A549 (cell line): ENCODE measurements at regions not wholly inside any gene's neighbourhood (a gene's known extent, or its start where the extent isn't known, plus 50 kb on each side); places are given as distances from the start of the nearest gene placed in this dataset.

Experiments used
- ATAC-seq, 2 experiments: fragments of 200-7000 bp in 1 of 2; fragments of >200 bp in 1 of 2; cut with Nextera tagmentation in 1 of 2; cut with Tn5 transposase in 1 of 2; 3 replicates each; pipeline versions ENCODE4 v1.8.0 to v1.9.1; 2018 to 2020; ENCODE audit warnings: mild to moderate bottlenecking in 1 of 2, moderate library complexity in 1 of 2
- CTCF ChIA-PET: fragments of 300-600 bp; sonication (Branson Sonifier 250); formaldehyde crosslinking; extraction: SDS; loops from one replicate; lab custom pipeline; 2021; ENCODE audit warnings: antibody characterized with exemption, inconsistent platforms; lab: Yijun Ruan, JAX
- POLR2A ChIA-PET: fragments of 350-600 bp; formaldehyde crosslinking; extraction: SDS; loops from one replicate; lab custom pipeline; 2021; ENCODE audit warnings: antibody characterized with exemption, inconsistent platforms; lab: Yijun Ruan, JAX
- DNase-seq, 2 experiments: peaks; one replicate each; pipeline versions ENCODE4 v3.0.0 to v3.0.0-alpha.2; 2011 to 2016; ENCODE audit warnings: low read depth in 1 of 2, low spot score in 1 of 2
- FAIRE-seq: peaks from 2 replicates; lab custom pipeline; 2011; peaks lifted over from hg19 to GRCh38; lab: Jason Lieb, UNC
- H3K27ac ChIP-seq, 2 experiments: fragments of >200 bp; sonication (Bioruptor Twin); formaldehyde crosslinking; 3 replicates each; pipeline ENCODE4 v1.5.1; 2016 to 2017
- H3K4me1 ChIP-seq: fragments of >200 bp; sonication (Bioruptor Twin); formaldehyde crosslinking; 3 replicates; pipeline ENCODE4 v1.6.1; 2016
- H3K4me2 ChIP-seq: fragments of >200 bp; sonication (Bioruptor Twin); formaldehyde crosslinking; 3 replicates; pipeline ENCODE4 v1.6.1; 2016
- H3K4me3 ChIP-seq: fragments of >200 bp; sonication (Bioruptor Twin); formaldehyde crosslinking; 3 replicates; pipeline ENCODE4 v1.5.1; 2016
- H3K9me3 ChIP-seq: fragments of >200 bp; sonication (Bioruptor Twin); formaldehyde crosslinking; 3 replicates; pipeline ENCODE4 v1.6.1; 2016
- BHLHE40 ChIP-seq: IDR thresholded peaks from 2 replicates; pipeline ENCODE4 v1.6.1; 2012; ENCODE audit warnings: low read depth, low read length, inconsistent platforms
- CEBPB ChIP-seq, 2 experiments: fragments of >200 bp in 1 of 2; sonication (Bioruptor Twin) in 1 of 2; formaldehyde crosslinking in 1 of 2; IDR thresholded peaks; 2 replicates each; pipeline ENCODE4 v1.6.1; 2012 to 2016
- EHF ChIP-seq: fragments of 250-450 bp; sonication (Bioruptor Pico); IDR thresholded peaks from 2 replicates; pipeline ENCODE4 v1.5.0; 2020; ENCODE audit warnings: mild to moderate bottlenecking
- EHMT2 ChIP-seq: fragments of 200-600 bp; sonication (generic); IDR thresholded peaks from 2 replicates; pipeline ENCODE4 v1.6.1; 2016; ENCODE audit warnings: antibody characterized with exemption, low read depth, mild to moderate bottlenecking, moderate library complexity
- EP300 ChIP-seq, 2 experiments: fragments of >200 bp; sonication (Bioruptor Twin); formaldehyde crosslinking; IDR thresholded peaks; 2 replicates in 1 of 2; 3 replicates in 1 of 2; pipeline ENCODE4 v1.6.1; 2016 to 2017
- GATA3 ChIP-seq: IDR thresholded peaks from 2 replicates; pipeline ENCODE4 v1.6.1; 2012; ENCODE audit warnings: borderline replicate concordance
- HDAC2 ChIP-seq: fragments of 200-600 bp; sonication (generic); IDR thresholded peaks from 2 replicates; pipeline ENCODE4 v1.6.1; 2016
- HEYL ChIP-seq: fragments of 250-450 bp; sonication (Bioruptor Pico); IDR thresholded peaks from 2 replicates; pipeline ENCODE4 v1.8.0; 2021; ENCODE audit warnings: mild to moderate bottlenecking, moderate library complexity
- JUNB ChIP-seq: fragments of >200 bp; sonication (Bioruptor Twin); formaldehyde crosslinking; IDR thresholded peaks from 2 replicates; pipeline ENCODE4 v1.6.1; 2016
- KDM1A ChIP-seq: fragments of 200-600 bp; sonication (generic); IDR thresholded peaks from 2 replicates; pipeline ENCODE4 v1.6.1; 2016; ENCODE audit warnings: low read depth, mild to moderate bottlenecking
- KDM5A ChIP-seq: fragments of 200-600 bp; sonication (generic); IDR thresholded peaks from 2 replicates; pipeline ENCODE4 v1.6.1; 2016; ENCODE audit warnings: antibody characterized with exemption, mild to moderate bottlenecking
- MAFK ChIP-seq: fragments of 450-650 bp; IDR thresholded peaks from 2 replicates; pipeline ENCODE4 v1.6.1; 2014; ENCODE audit not compliant: partially characterized antibody
- MAZ ChIP-seq: fragments of 150-350 bp; IDR thresholded peaks from 2 replicates; pipeline ENCODE4 v1.6.1; 2014; ENCODE audit warnings: antibody characterized with exemption, low read depth, low read length, borderline replicate concordance
- NPAS2 ChIP-seq: fragments of 250-450 bp; sonication (Bioruptor Pico); IDR thresholded peaks from 2 replicates; pipeline ENCODE4 v1.8.0; 2022; ENCODE audit warnings: mild to moderate bottlenecking, moderate library complexity, borderline replicate concordance
- POLR2A ChIP-seq: IDR thresholded peaks from 2 replicates; pipeline ENCODE4 v1.6.1; 2012; ENCODE audit warnings: mild to moderate bottlenecking, low read length
- POLR2AphosphoS2 ChIP-seq: conservative IDR thresholded peaks from 2 replicates; pipeline ENCODE4 v1.6.1; 2012; ENCODE audit warnings: low read length, improper control_type of control experiment, inconsistent platforms
- RAD21 ChIP-seq, 2 experiments: fragments of >200 bp in 1 of 2; sonication (Bioruptor Twin) in 1 of 2; formaldehyde crosslinking in 1 of 2; IDR thresholded peaks in 1 of 2; conservative IDR thresholded peaks in 1 of 2; 2 replicates in 1 of 2; 3 replicates in 1 of 2; pipeline ENCODE4 v1.6.1; 2012 to 2018; ENCODE audit warnings: inconsistent platforms in 1 of 2
- RCOR1 ChIP-seq: fragments of 150-350 bp; IDR thresholded peaks from 2 replicates; pipeline ENCODE4 v1.6.1; 2014; ENCODE audit warnings: antibody characterized with exemption, low read length, low read depth
- RFX5 ChIP-seq: fragments of 450-650 bp; IDR thresholded peaks from 2 replicates; pipeline ENCODE4 v1.7.1; 2014; ENCODE audit warnings: antibody characterized with exemption, mild to moderate bottlenecking, moderate library complexity
- RNF2 ChIP-seq: fragments of 200-600 bp; sonication (generic); IDR thresholded peaks from 2 replicates; pipeline ENCODE4 v1.6.1; 2016; ENCODE audit warnings: low read depth, mild to moderate bottlenecking, antibody characterized with exemption, moderate library complexity, borderline replicate concordance
- SMC3 ChIP-seq: fragments of >200 bp; sonication (Bioruptor Twin); formaldehyde crosslinking; IDR thresholded peaks from 3 replicates; pipeline ENCODE4 v1.6.1; 2018; ENCODE audit warnings: inconsistent platforms
- SREBF2 ChIP-seq: fragments of 450-650 bp; IDR thresholded peaks from 2 replicates; pipeline ENCODE4 v1.6.1; 2014; ENCODE audit warnings: mild to moderate bottlenecking, moderate library complexity
- TP53 ChIP-seq: fragments of 250-450 bp; sonication (Bioruptor Pico); IDR thresholded peaks from 2 replicates; pipeline ENCODE4 v1.5.0; 2021; ENCODE audit warnings: mild to moderate bottlenecking, moderate library complexity
- ZFP36 ChIP-seq: fragments of 450-650 bp; IDR thresholded peaks from 2 replicates; pipeline ENCODE4 v1.6.1; 2014; ENCODE audit warnings: borderline replicate concordance; ENCODE audit not compliant: partially characterized antibody
- ZSCAN20 ChIP-seq: fragments of 250-450 bp; sonication (Bioruptor Pico); IDR thresholded peaks from 2 replicates; pipeline ENCODE4 v1.8.0; 2022; ENCODE audit warnings: mild to moderate bottlenecking, moderate library complexity
- WGBS: methylation state at CpG from one replicate; pipeline ENCODE4 v1.1.6; 2017; ENCODE audit errors: missing lambda C conversion rate; 5-methylcytosine and 5-hydroxymethylcytosine counted together
- TF ChIP-seq, protein P1 (sequence below): IDR thresholded peaks from 2 replicates; pipeline ENCODE4 v1.6.1; 2012
- TF ChIP-seq, protein P2 (sequence below): fragments of 450-650 bp; IDR thresholded peaks from 2 replicates; pipeline ENCODE4 v1.6.1; 2014; ENCODE audit warnings: antibody characterized with exemption
- TF ChIP-seq, protein P3 (sequence below): IDR thresholded peaks from 2 replicates; pipeline ENCODE4 v1.6.1; 2012
- TF ChIP-seq, protein P4 (sequence below): fragments of >200 bp; sonication (Bioruptor Twin); formaldehyde crosslinking; IDR thresholded peaks from 2 replicates; pipeline ENCODE4 v1.6.1; 2016
- TF ChIP-seq, protein P5 (sequence below): IDR thresholded peaks from 2 replicates; pipeline ENCODE4 v1.6.1; 2012; ENCODE audit warnings: low read depth, borderline replicate concordance
- TF ChIP-seq, protein P6 (sequence below): fragments of 250-450 bp; sonication (Bioruptor Pico); IDR thresholded peaks from 2 replicates; pipeline ENCODE4 v1.5.0; 2021; ENCODE audit warnings: mild to moderate bottlenecking, moderate library complexity, borderline replicate concordance
- TF ChIP-seq, protein P7 (sequence below): fragments of >200 bp; sonication (Bioruptor Twin); formaldehyde crosslinking; IDR thresholded peaks from 3 replicates; pipeline ENCODE4 v1.6.1; 2016
- TF ChIP-seq, protein P8 (sequence below): fragments of 250-450 bp; sonication (Bioruptor Pico); IDR thresholded peaks from 2 replicates; pipeline ENCODE4 v1.5.0; 2020; ENCODE audit warnings: low read depth, mild to moderate bottlenecking, moderate library complexity

DNA sequence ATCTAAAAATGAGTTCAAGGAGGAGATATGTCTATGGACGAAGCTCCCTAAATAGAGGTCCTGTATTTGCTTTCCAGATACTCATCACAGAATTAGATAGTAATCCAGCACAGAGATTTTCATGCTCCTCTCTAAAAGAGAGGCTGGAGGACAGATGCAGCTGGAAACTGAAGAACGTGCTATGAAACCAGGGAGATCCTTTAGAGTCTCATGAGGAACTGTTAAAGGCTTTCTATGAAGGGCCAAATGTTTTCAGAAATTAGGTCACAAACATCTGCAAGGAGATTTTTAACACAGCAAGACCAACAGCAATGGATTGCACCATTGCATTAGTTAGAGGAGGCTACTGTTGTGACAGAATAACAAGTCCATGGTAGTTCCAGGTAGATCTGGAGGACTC lies 95.6 kb upstream of the ARHGAP20 start:
- TF ChIP-seq, protein P1, sequence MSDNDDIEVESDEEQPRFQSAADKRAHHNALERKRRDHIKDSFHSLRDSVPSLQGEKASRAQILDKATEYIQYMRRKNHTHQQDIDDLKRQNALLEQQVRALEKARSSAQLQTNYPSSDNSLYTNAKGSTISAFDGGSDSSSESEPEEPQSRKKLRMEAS = no peak
- no peak for TF ChIP-seq POLR2A
- TF ChIP-seq, protein P2, sequence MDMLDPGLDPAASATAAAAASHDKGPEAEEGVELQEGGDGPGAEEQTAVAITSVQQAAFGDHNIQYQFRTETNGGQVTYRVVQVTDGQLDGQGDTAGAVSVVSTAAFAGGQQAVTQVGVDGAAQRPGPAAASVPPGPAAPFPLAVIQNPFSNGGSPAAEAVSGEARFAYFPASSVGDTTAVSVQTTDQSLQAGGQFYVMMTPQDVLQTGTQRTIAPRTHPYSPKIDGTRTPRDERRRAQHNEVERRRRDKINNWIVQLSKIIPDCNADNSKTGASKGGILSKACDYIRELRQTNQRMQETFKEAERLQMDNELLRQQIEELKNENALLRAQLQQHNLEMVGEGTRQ = no peak
- no peak for TF ChIP-seq ZFP36
- no peak for TF ChIP-seq TP53 (CRISPR knock-in tag)
- TF ChIP-seq SMC3 = no peak
- TF ChIP-seq MAFK = no peak
- TF ChIP-seq EP300 (IDR thresholded peaks at IDR 0.05) = no peak
- TF ChIP-seq BHLHE40 = no peak
- TF ChIP-seq NPAS2 = no peak
- no peak for TF ChIP-seq EHMT2
- TF ChIP-seq HDAC2 = no peak
- TF ChIP-seq, protein P3, sequence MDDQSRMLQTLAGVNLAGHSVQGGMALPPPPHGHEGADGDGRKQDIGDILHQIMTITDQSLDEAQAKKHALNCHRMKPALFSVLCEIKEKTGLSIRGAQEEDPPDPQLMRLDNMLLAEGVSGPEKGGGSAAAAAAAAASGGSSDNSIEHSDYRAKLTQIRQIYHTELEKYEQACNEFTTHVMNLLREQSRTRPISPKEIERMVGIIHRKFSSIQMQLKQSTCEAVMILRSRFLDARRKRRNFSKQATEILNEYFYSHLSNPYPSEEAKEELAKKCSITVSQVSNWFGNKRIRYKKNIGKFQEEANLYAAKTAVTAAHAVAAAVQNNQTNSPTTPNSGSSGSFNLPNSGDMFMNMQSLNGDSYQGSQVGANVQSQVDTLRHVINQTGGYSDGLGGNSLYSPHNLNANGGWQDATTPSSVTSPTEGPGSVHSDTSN = no peak
- TF ChIP-seq RCOR1 = no peak
- no peak for TF ChIP-seq GATA3
- no peak for TF ChIP-seq RNF2
- TF ChIP-seq, protein P4, sequence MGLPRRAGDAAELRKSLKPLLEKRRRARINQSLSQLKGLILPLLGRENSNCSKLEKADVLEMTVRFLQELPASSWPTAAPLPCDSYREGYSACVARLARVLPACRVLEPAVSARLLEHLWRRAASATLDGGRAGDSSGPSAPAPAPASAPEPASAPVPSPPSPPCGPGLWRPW = no peak
- TF ChIP-seq, protein P5, sequence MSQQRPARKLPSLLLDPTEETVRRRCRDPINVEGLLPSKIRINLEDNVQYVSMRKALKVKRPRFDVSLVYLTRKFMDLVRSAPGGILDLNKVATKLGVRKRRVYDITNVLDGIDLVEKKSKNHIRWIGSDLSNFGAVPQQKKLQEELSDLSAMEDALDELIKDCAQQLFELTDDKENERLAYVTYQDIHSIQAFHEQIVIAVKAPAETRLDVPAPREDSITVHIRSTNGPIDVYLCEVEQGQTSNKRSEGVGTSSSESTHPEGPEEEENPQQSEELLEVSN = no peak
- no peak for TF ChIP-seq POLR2AphosphoS2
- ATAC-seq (no peak), FAIRE-seq (no peak), DNase-seq (no peak)
- H3K4me1 ChIP-seq = no peaks in the 10 kb centered on the region
- ChIA-PET CTCF (no interaction called here), POLR2A (no interaction called here)
- no peak overlapping the region for H3K4me2 ChIP-seq
- no peaks in the 10 kb centered on the region for H3K9me3 ChIP-seq
- no peak overlapping the region for H3K4me3 ChIP-seq
- WGBS = 3% methylated on average over 2 of the region's 2 CpGs
- H3K27ac ChIP-seq = no peak overlapping the region

DNA sequence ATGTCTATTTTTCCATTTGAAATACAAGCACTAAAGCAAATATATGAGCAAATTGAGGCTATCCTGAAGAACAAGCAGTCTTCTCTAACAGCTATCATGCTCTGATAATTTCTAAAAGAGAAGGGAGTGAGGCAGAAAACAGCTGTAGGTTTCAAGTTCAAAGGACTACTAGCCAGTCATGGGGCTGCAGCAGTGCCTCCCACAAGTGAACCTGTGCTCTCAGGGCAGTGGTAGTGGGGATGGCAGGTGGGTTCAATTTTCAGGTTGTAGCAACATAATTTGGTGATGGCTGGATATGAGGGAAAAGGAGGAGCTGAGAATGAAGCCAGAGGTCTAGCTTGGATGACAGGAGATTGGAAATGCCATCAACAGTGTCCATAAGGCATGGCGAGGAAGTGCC lies 93.5 kb upstream of the ARHGAP20 start:
- no peak overlapping the region for H3K27ac ChIP-seq
- DNase-seq = no peak
- WGBS = 17% methylated on average over 1 of the region's 1 CpG
- no peak overlapping the region for H3K4me3 ChIP-seq
- no peak overlapping the region for H3K4me2 ChIP-seq
- ChIA-PET POLR2A (no interaction called here), CTCF (no interaction called here)
- H3K9me3 ChIP-seq = no peaks in the 10 kb centered on the region
- no peak for FAIRE-seq
- ATAC-seq = no peak
- no peaks in the 10 kb centered on the region for H3K4me1 ChIP-seq
- TF ChIP-seq JUNB (no peak), KDM5A (no peak), RFX5 (no peak), HEYL (no peak), RAD21 (conservative IDR thresholded peaks at IDR 0.05 in 1 of 2, IDR thresholded peaks at IDR 0.05 in 1 of 2) (no peak), ZSCAN20 (CRISPR knock-in tag) (no peak), KDM1A (no peak), EHF (CRISPR knock-in tag) (no peak), SREBF2 (no peak), SMC3 (no peak), BHLHE40 (no peak), HDAC2 (no peak), MAZ (no peak), CEBPB (IDR thresholded peaks at IDR 0.05) (no peak), EP300 (IDR thresholded peaks at IDR 0.05) (no peak)
- TF ChIP-seq, protein P6, sequence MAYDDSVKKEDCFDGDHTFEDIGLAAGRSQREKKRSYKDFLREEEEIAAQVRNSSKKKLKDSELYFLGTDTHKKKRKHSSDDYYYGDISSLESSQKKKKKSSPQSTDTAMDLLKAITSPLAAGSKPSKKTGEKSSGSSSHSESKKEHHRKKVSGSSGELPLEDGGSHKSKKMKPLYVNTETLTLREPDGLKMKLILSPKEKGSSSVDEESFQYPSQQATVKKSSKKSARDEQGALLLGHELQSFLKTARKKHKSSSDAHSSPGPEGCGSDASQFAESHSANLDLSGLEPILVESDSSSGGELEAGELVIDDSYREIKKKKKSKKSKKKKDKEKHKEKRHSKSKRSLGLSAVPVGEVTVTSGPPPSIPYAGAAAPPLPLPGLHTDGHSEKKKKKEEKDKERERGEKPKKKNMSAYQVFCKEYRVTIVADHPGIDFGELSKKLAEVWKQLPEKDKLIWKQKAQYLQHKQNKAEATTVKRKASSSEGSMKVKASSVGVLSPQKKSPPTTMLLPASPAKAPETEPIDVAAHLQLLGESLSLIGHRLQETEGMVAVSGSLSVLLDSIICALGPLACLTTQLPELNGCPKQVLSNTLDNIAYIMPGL (CRISPR knock-in tag) = no peak
- TF ChIP-seq, protein P7, sequence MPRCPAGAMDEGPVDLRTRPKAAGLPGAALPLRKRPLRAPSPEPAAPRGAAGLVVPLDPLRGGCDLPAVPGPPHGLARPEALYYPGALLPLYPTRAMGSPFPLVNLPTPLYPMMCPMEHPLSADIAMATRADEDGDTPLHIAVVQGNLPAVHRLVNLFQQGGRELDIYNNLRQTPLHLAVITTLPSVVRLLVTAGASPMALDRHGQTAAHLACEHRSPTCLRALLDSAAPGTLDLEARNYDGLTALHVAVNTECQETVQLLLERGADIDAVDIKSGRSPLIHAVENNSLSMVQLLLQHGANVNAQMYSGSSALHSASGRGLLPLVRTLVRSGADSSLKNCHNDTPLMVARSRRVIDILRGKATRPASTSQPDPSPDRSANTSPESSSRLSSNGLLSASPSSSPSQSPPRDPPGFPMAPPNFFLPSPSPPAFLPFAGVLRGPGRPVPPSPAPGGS = no peak
- TF ChIP-seq, protein P8, sequence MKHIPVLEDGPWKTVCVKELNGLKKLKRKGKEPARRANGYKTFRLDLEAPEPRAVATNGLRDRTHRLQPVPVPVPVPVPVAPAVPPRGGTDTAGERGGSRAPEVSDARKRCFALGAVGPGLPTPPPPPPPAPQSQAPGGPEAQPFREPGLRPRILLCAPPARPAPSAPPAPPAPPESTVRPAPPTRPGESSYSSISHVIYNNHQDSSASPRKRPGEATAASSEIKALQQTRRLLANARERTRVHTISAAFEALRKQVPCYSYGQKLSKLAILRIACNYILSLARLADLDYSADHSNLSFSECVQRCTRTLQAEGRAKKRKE (CRISPR knock-in tag) = no peak
